ENCODE measurements at regions not wholly inside any gene's neighbourhood (a gene's known extent, or its start where the extent isn't known, plus 50 kb on each side); places are given as distances from the start of the nearest gene placed in this dataset.

DNA sequence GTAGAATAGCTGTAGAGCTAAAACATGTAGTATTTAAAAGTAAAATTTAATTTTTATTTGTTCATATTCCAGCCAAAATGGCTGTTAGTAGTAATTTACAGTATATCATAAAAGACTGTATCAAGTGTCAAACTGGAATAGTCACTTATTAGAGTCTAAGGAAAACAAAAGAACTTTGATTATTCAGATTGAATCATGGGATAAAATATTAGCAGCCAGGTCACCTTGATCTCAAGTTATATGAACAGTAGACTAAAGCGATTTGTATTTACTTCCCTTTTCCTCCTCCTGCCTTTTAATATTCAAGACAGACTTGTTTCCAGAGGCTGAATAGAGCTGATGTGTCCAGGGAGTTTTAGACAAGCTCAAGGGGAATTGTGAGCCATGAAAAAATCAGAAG is 54.4 kb downstream of the PMAIP1 start:
- DNase-seq, result no peak
